Right ventricle myocardium inferior (tissue), 1 donor: ENCODE measurements at regions not wholly inside any gene's neighbourhood (a gene's known extent, or its start where the extent isn't known, plus 50 kb on each side); places are given as distances from the start of the nearest gene placed in this dataset.
"Not testable (repeated sequence)": the region's sequence is repeated elsewhere in the genome, so short reads cannot be mapped to it uniquely, and the experiment has no call there.

ENCODE experiments used
- ATAC-seq: fragments of 200-7000 bp; cut with Tn5 transposase; one replicate; pipeline ENCODE4 v1.9.1; 2020; ENCODE audit warnings: mild to moderate bottlenecking, moderate library complexity
- DNase-seq: peaks from one replicate; pipeline ENCODE4 v3.0.0; 2021; ENCODE audit errors: missing footprints
- intact Hi-C: fragments of 100-400 bp; cut with DNase I; formaldehyde crosslinking; loops from one replicate; pipeline ENCODE4 v1.11.0; 2022
- donor health status: DM: no; HTN: yes; CAD: no; lungs with severe emphysema.

DNA sequence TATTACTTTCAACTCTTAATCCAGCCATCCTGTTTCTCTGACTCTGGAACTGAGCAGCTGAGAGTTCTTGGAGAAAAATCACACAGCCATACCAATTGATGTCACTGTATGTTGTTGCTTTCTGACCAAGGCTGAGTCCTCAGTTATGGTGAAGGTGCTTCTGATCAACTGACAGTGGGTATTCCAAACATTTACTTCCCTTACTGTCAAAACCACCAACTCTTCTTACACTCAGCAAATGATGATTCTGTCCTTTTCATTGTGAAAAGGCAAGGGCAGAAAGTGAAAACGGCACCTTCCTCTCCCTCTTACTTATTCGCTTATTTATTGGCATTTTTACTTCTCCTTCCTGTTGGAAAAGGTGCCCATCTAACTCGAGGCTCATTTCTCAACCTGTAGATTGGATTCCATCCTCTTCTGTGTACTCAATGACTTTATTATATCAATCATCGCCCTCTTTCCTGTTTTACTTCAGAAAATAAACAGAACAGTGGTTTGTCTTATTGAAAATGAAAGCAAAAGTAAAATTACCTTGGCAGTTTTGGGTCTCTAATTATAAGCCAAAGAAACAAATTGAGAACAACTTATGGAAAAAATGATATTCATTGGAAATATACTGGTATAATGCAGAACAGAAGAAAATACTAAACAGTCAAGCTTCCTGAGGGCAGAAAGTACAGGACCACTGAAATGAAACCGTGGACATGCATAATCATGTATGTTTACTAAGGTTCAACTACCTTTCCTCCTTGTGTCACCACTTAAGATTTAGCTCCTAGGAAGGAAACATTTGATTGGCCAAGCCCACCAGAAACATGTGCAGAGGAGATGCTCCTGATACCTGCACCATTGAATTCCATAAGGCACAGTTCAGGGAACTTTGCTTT lies 104.5 kb upstream of the CHD1 start:
- DNase-seq (no peak), ATAC-seq (peak; percentile 39)
- intact Hi-C loops, result loop anchor here (10.0 kb wide), 1 partner anchor 258 kb away; the partner anchor contains the start of gene RGMB

DNA sequence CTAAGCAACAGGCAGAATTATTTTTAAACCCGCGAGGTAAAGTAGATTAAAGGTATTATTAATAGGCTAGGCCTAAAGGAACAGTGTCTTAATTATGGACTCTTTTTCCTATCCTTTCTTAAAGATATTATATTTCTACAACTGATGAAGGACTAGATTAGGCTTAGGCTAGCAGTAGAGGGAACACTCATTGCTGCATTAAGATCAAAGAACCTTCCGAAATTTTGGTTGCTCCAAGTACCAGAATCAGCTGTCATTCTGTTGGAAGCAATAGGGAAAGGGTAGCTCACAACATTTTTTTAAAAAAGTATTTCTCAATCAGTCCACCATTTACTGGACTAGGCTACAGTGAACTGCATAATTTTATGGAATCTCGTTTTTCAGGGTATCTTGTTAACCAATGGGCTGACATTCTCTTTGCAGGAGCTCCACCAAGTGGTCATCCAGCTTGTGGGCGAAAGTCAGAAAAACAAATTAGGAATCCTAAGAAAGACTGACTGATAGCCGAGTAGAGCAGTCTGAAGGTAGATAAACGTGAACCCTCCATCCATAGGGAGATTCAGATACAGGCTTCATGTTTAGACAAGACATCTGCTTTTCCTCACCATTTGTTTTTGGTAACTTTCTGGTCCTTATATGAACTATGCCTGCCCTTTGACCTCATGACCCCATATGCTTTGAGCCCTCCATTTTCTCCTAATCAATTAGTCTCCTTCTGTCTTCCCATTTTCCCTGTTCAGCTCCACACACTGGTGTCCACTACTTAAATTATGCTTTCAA lies 103.6 kb upstream of the CHD1 start:
- ATAC-seq (peak; percentile 82), DNase-seq (no peak)
- intact Hi-C loops, result loop anchor here (1.0 to 10.0 kb wide), 2 partner anchors 126 to 258 kb away; partner anchors contain the start of gene RGMB

DNA sequence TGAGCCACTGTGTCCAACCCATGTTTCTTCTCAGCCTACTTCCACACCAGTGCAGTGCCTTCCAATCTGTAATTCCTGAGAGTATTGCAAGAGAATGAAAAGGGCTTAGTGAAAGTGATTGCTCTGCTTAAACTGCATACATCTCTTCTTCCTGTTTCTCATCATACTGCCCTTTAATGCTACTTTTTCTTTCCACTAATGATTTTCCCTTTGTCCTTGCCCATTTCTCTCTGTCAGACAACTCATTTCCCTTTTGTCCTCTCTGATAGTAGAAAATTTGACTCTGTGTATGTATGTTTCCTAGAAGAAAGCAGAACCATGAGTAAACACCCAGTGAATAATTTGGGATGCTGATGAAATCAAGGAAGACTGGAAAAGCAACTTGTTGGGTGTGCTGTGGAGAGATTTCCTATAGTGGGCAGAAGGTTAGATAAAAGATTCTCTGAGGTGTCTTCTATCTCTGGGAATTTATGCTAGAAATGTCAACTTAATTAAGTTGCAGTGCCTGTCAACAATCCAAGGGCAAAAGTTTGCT lies 102.2 kb upstream of the CHD1 start:
- intact Hi-C loops, result loop anchor here (10.0 kb wide), 1 partner anchor 256 kb away; the partner anchor contains the start of gene RGMB

DNA sequence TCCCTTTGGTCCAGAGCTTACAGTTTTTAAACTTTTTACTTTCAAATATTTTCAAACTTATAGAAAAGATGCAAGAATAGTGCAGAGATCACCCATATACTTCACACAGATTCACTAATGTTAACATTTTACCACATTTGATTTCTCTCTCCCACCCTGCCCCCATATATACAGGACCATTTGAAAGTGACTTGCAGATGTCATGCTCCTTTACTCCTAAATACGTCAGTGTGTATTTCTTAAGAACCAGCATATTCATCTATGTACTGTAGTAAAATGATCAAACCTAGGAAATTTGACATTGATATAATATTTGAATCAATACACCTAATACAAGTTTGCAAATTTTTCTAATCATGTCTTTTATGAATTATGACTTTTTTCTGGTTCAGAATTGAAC lies 100.4 kb upstream of the CHD1 start:
- intact Hi-C loops, result no loop called here
- ATAC-seq (no peak), DNase-seq (no peak)

More for the DNA sequence above, 102.2 kb upstream of the CHD1 start:
- DNase-seq (no peak), ATAC-seq (no peak)

DNA sequence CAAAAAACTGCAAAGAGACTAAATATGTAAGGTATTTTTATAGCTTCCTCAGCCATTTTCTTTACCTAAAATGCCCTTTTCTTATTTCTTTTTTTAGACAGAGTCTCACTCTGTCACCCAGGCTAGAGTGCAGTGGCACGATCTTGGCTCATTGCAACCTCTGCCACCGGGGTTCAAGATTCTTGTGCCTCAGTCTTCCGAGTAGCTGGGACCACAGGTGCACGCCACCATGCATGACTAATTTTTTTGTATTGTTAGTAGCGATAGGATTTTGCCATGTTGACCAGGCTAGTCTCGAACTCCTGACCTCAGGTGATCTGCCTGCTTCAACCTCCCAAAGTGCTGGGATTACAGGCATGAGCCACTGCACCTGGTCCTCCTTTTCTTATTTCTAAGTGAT lies 99.4 kb upstream of the CHD1 start:
- DNase-seq, intact Hi-C loops, ATAC-seq: not testable (repeated sequence)

- ATAC-seq (no peak), DNase-seq (no peak)
- intact Hi-C loops, result no loop called here
Measured at GRCh38 chr5:99025298-99026045, 96.7 kb upstream of the CHD1 start.

DNA sequence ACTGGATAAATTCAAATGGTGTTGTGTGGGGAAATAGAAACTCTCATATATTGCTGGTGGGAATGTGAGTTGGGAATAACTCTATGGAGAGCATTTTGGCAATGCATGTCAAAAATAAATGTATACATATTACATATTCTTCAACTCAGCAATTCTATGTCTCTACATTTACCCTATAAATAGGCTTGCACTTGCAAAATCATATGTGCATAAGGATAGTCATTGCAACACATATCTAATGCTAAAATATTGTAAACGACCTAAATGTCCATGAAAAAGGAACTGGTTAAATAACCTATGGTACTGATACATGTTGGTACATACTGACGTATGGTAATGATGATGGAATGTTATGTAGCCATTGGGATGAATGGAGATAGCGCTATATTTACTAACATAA lies 94.5 kb upstream of the CHD1 start:
- DNase-seq (no peak), ATAC-seq (no peak)
- intact Hi-C loops, result no loop called here

DNA sequence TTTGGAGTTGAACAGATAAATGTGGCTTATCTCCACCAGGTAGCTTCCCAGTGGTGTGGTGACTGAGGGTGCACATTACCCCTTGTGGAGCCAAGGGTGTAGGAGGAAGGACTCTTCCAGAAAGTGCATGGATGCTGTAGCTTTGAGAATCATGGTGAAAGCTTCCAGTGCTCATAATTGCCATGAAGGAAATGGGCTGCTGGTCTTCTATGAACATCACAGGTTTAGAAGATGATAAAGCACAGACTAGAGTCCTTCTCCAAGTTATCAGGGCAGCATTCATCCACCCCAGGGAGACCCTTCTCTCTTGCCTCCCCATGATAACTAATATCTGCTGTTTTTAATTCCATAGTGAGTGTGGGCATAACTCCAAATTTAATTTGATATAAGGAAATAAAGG lies 93.4 kb upstream of the CHD1 start:
- DNase-seq, result no peak
- intact Hi-C loops, result no loop called here
- ATAC-seq, result no peak

GRCh38 chr5:99020698-99021048 lies 91.9 kb upstream of the CHD1 start:
- ATAC-seq (no peak), DNase-seq (no peak)
- intact Hi-C loops, result no loop called here

GRCh38 chr5:99019812-99020697 lies 91.2 kb upstream of the CHD1 start:
- DNase-seq, result no peak
- no peak for ATAC-seq
- intact Hi-C loops, result no loop called here

DNA sequence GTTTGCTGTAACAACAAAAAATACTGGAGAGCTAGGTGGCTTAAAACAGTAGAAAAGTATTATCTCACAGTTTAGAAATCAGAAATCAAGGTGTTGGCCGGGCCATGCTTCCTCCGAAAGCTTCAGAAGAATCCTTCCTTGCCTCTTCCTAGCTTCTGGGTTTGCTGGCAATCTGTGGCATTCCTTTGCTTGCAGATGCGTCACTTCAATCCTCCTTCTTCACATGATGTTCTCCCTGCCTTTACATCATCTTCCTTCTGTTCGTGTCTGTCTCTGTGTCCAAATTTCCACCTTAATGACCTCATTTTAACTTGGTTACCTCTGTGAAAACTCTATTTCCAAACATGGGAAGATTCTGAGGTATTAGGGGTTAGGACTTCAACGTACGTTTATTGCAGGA lies 90.4 kb upstream of the CHD1 start:
- intact Hi-C loops, result no loop called here
- ATAC-seq (no peak), DNase-seq (no peak)

DNA sequence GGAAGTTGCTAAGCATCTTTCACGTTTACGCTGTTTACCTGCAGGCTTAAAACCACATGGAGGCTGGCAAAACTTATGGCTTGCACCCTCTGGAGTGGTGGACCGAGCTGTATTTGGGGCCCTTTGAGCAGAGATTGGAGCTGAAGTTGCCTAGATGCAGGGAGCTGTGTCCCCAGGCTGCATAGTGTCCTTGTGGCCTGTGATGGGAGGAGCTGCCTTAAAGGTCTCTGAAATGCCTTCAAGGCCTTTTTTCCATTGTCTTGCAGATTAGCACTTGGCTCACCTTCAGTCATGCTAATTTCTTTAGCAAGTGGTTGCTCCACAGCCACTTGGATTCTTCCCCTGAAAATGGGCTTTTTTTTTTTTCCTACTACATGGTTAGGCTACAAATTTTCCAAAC lies 81.5 kb upstream of the CHD1 start:
- ATAC-seq, result no peak
- intact Hi-C loops, result no loop called here

GRCh38 chr5:99008009-99008408 lies 79.2 kb upstream of the CHD1 start:
- ATAC-seq, intact Hi-C loops, DNase-seq: not testable (repeated sequence)

More for the DNA sequence above, 81.5 kb upstream of the CHD1 start:
- no peak for DNase-seq

DNA sequence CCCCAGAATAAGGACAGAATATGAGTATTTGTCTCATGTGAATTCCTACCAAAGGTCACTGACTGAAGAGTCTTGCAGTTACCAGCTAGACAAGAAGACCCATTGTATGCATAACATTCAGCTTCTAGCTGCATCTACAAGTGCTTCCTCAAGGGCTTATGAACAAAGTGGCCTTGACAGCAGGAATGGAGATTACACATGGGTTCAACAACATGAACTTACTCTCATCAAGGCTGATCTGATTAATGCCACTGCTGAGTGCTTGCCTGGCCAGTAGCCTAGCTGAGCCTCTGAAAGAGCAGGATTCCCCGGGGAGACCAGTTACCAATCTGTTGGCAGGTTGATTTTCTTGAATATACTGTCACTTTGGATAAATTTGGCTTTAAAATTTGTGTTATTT lies 76.7 kb upstream of the CHD1 start:
- DNase-seq, result no peak
- intact Hi-C loops, result no loop called here
- no peak for ATAC-seq

- ATAC-seq, result no peak
Measured at GRCh38 chr5:99004960-99005359, 76.2 kb upstream of the CHD1 start.

DNA sequence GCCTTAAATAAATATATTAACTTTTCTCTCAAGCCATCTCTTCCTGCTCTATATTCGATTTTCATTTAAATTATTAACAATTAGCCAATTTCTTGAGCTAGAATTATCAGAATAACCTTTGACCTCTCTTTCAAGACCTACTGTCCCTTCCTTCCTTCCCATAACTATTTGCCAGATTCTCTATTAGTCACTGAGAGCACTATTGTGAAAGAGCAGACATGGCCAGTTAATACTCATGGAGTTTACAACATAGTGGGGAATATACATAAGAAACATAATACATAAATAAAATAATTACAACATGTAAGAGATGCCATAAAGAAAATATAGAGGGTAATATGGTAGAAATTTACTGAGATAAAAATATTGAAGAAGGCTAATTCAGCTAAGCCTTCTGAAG lies 72.1 kb upstream of the CHD1 start:
- DNase-seq (no peak), ATAC-seq (no peak)
- intact Hi-C loops, result no loop called here

More at GRCh38 chr5:99004960-99005359, 76.2 kb upstream of the CHD1 start:
- DNase-seq, result no peak
- intact Hi-C loops, result no loop called here

DNA sequence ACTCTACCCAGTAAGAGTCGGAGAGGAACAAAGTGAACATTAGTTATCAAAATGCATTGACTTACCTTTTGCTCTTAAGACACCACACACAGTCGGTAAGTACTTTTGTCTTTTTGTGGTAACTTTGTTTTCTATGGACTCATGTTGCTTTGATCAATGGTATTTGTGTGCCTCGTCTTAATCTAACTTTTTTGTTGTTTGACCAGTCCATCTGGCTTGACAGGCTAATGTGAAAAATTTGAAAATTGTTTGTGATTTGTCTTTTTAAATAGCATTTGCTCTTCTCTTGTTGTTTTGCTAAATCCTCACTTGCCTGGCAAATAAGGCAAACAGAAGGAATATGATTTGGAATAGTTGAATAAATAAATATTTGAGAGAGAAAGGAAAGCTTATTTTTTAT lies 71.4 kb upstream of the CHD1 start:
- ATAC-seq (no peak), DNase-seq (no peak)
- intact Hi-C loops, result no loop called here

DNA sequence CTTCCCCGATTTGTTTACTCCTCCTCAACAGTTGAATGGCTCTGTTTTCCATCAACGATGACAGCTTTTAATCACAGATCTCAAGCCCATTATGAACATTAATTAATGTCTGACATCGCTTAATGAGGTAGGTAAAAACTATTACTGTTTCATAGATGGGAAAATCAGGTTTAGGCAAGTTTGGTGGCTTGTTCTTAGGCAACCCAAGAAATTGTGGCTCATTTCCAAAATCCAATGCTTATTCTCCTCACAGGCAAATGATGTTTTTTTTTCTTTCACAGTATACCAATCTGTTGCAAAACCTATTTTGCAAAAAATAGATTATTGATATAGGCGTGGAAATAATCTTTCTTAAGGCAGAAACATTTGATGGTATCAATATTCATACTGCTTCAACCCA lies 70.8 kb upstream of the CHD1 start:
- DNase-seq, result no peak
- ATAC-seq, result no peak
- intact Hi-C loops, result no loop called here
